LNCAP (cell line): ENCODE measurements at regions not wholly inside any gene's neighbourhood (a gene's known extent, or its start where the extent isn't known, plus 50 kb on each side); places are given as distances from the start of the nearest gene placed in this dataset.

Experiments
- CTCF ChIP-seq: fragments of 450-650 bp; IDR thresholded peaks from 2 replicates; pipeline ENCODE4 v1.5.1; 2017; ENCODE audit warnings: mild to moderate bottlenecking

GRCh38 chr2:147560810-147561535 lies 283.9 kb upstream of the ACVR2A start:
- no peak for TF ChIP-seq CTCF

GRCh38 chr2:147559070-147559725 lies 285.6 kb upstream of the ACVR2A start:
- TF ChIP-seq CTCF: no peak

GRCh38 chr2:147558620-147559019 lies 286.2 kb upstream of the ACVR2A start:
- no peak for TF ChIP-seq CTCF

GRCh38 chr2:147554521-147555107 lies 290.2 kb upstream of the ACVR2A start:
- TF ChIP-seq CTCF: no peak

GRCh38 chr2:147553775-147554271 lies 291.0 kb upstream of the ACVR2A start:
- no peak for TF ChIP-seq CTCF

- TF ChIP-seq CTCF: no peak
These were observed 293.7 kb upstream of the ACVR2A start for GRCh38 chr2:147550995-147551731.

GRCh38 chr2:147549054-147549453 lies 295.8 kb upstream of the ACVR2A start:
- no peak for TF ChIP-seq CTCF
